ENCODE measurements at regions not wholly inside any gene's neighbourhood (a gene's known extent, or its start where the extent isn't known, plus 50 kb on each side); places are given as distances from the start of the nearest gene placed in this dataset.

- no peak overlapping the region for H3K27ac ChIP-seq
- H3K4me2 ChIP-seq = no peak overlapping the region
- H3K4me3 ChIP-seq (IDR thresholded peaks at IDR 0.05; ENCODE audit: insufficient read depth, low read depth, low read length) = no peak overlapping the region
- no peaks in the 10 kb centered on the region for H3K36me3 ChIP-seq (ENCODE audit: insufficient read depth)
- H3K79me2 ChIP-seq (ENCODE audit: insufficient read depth, low read depth) = no peaks in the 10 kb centered on the region
- no peaks in the 10 kb centered on the region for H3K27me3 ChIP-seq (ENCODE audit: insufficient read depth, low read depth)
- no peak overlapping the region for H3K9ac ChIP-seq
- H3K4me1 ChIP-seq (ENCODE audit: low read depth, poor library complexity, severe bottlenecking) = no peaks in the 10 kb centered on the region
- H2AFZ ChIP-seq (ENCODE audit: low read depth) = no peak overlapping the region
- H4K20me1 ChIP-seq (ENCODE audit: insufficient read depth) = no peaks in the 10 kb centered on the region
- no peak for TF ChIP-seq CTCF (conservative IDR thresholded peaks at IDR 0.05; ENCODE audit: low read depth, low read length)
Observed at GRCh38 chr5:97729938-97730337, 546.9 kb upstream of the RIOK2 start.

- H3K4me3 ChIP-seq (IDR thresholded peaks at IDR 0.05; ENCODE audit: insufficient read depth, low read depth, low read length) = no peak overlapping the region
- no peaks in the 10 kb centered on the region for H4K20me1 ChIP-seq (ENCODE audit: insufficient read depth)
- H3K79me2 ChIP-seq (ENCODE audit: insufficient read depth, low read depth) = no peaks in the 10 kb centered on the region
- no peaks in the 10 kb centered on the region for H3K27me3 ChIP-seq (ENCODE audit: insufficient read depth, low read depth)
- no peaks in the 10 kb centered on the region for H3K4me1 ChIP-seq (ENCODE audit: low read depth, poor library complexity, severe bottlenecking)
- H3K27ac ChIP-seq = no peak overlapping the region
- H2AFZ ChIP-seq (ENCODE audit: low read depth) = no peak overlapping the region
- no peaks in the 10 kb centered on the region for H3K36me3 ChIP-seq (ENCODE audit: insufficient read depth)
- H3K4me2 ChIP-seq = no peak overlapping the region
- no peak overlapping the region for H3K9ac ChIP-seq
- no peak for TF ChIP-seq CTCF (conservative IDR thresholded peaks at IDR 0.05; ENCODE audit: low read depth, low read length)
Observed at GRCh38 chr5:97735209-97735608, 552.2 kb upstream of the RIOK2 start.

GRCh38 chr5:97737608-97738007 is 554.6 kb upstream of the RIOK2 start:
- Histone ChIP-seq H2AFZ (ENCODE audit: low read depth) (no peak overlapping the region), H3K27me3 (ENCODE audit: insufficient read depth, low read depth) (no peaks in the 10 kb centered on the region), H3K36me3 (ENCODE audit: insufficient read depth) (no peaks in the 10 kb centered on the region), H3K4me2 (no peak overlapping the region), H3K4me3 (IDR thresholded peaks at IDR 0.05; ENCODE audit: insufficient read depth, low read depth, low read length) (no peak overlapping the region), H3K4me1 (ENCODE audit: low read depth, poor library complexity, severe bottlenecking) (no peaks in the 10 kb centered on the region), H3K27ac (no peak overlapping the region), H3K79me2 (ENCODE audit: insufficient read depth, low read depth) (no peaks in the 10 kb centered on the region), H3K9ac (no peak overlapping the region), H4K20me1 (ENCODE audit: insufficient read depth) (no peaks in the 10 kb centered on the region)
- TF ChIP-seq CTCF (conservative IDR thresholded peaks at IDR 0.05; ENCODE audit: low read depth, low read length) = no peak

GRCh38 chr5:97745817-97746216 is 562.8 kb upstream of the RIOK2 start:
- H3K27ac ChIP-seq = no peak overlapping the region
- H3K36me3 ChIP-seq (ENCODE audit: insufficient read depth) = no peaks in the 10 kb centered on the region
- no peaks in the 10 kb centered on the region for H4K20me1 ChIP-seq (ENCODE audit: insufficient read depth)
- TF ChIP-seq CTCF (conservative IDR thresholded peaks at IDR 0.05; ENCODE audit: low read depth, low read length) = no peak
- no peaks in the 10 kb centered on the region for H3K4me1 ChIP-seq (ENCODE audit: low read depth, poor library complexity, severe bottlenecking)
- H3K4me2 ChIP-seq = no peak overlapping the region
- no peak overlapping the region for H3K4me3 ChIP-seq (IDR thresholded peaks at IDR 0.05; ENCODE audit: insufficient read depth, low read depth, low read length)
- no peak overlapping the region for H3K9ac ChIP-seq
- no peaks in the 10 kb centered on the region for H3K27me3 ChIP-seq (ENCODE audit: insufficient read depth, low read depth)
- no peak overlapping the region for H2AFZ ChIP-seq (ENCODE audit: low read depth)
- H3K79me2 ChIP-seq (ENCODE audit: insufficient read depth, low read depth) = no peaks in the 10 kb centered on the region

GRCh38 chr5:97750576-97750975 is 567.5 kb upstream of the RIOK2 start:
- no peak overlapping the region for H3K9ac ChIP-seq
- no peak for TF ChIP-seq CTCF (conservative IDR thresholded peaks at IDR 0.05; ENCODE audit: low read depth, low read length)
- H2AFZ ChIP-seq (ENCODE audit: low read depth) = no peak overlapping the region
- no peaks in the 10 kb centered on the region for H3K36me3 ChIP-seq (ENCODE audit: insufficient read depth)
- no peaks in the 10 kb centered on the region for H4K20me1 ChIP-seq (ENCODE audit: insufficient read depth)
- no peaks in the 10 kb centered on the region for H3K4me1 ChIP-seq (ENCODE audit: low read depth, poor library complexity, severe bottlenecking)
- no peak overlapping the region for H3K4me3 ChIP-seq (IDR thresholded peaks at IDR 0.05; ENCODE audit: insufficient read depth, low read depth, low read length)
- H3K79me2 ChIP-seq (ENCODE audit: insufficient read depth, low read depth) = no peaks in the 10 kb centered on the region
- no peak overlapping the region for H3K4me2 ChIP-seq
- no peak overlapping the region for H3K27ac ChIP-seq
- no peaks in the 10 kb centered on the region for H3K27me3 ChIP-seq (ENCODE audit: insufficient read depth, low read depth)

Data from KMS-11 (cell line).